Superior temporal gyrus (tissue), 1 donor: ENCODE measurements at regions not wholly inside any gene's neighbourhood (a gene's known extent, or its start where the extent isn't known, plus 50 kb on each side); places are given as distances from the start of the nearest gene placed in this dataset.
"Not testable (repeated sequence)": the region's sequence is repeated elsewhere in the genome, so short reads cannot be mapped to it uniquely, and the experiment has no call there.

Experiments used
- DNase-seq: peaks from one replicate; pipeline ENCODE4 v3.0.0-alpha.2; 2016; ENCODE audit errors: extremely low spot score

- DNase-seq, result peak; percentile 96
Measured at GRCh38 chr9:100714372-100715099, 136.7 kb downstream of the CAVIN4 start.

GRCh38 chr9:100715100-100715380, 137.2 kb downstream of the CAVIN4 start:
- peak; percentile 45 for DNase-seq

GRCh38 chr9:100718717-100719116, 140.8 kb downstream of the CAVIN4 start:
- DNase-seq, result no peak

- no peak for DNase-seq
Measured at GRCh38 chr9:100720922-100721321, 143.0 kb downstream of the CAVIN4 start.

GRCh38 chr9:100724886-100725285, 147.0 kb downstream of the CAVIN4 start:
- DNase-seq, result no peak

GRCh38 chr9:100725371-100725770, 147.5 kb downstream of the CAVIN4 start:
- DNase-seq, result no peak

GRCh38 chr9:100729336-100729895, 151.5 kb downstream of the CAVIN4 start:
- no peak for DNase-seq

GRCh38 chr9:100730086-100730485, 152.2 kb downstream of the CAVIN4 start:
- DNase-seq, result no peak

- no peak for DNase-seq
Measured at GRCh38 chr9:100731038-100731556, 153.2 kb downstream of the CAVIN4 start.

- no peak for DNase-seq
Measured at GRCh38 chr9:100731557-100731956, 153.7 kb downstream of the CAVIN4 start.

- no peak for DNase-seq
Measured at GRCh38 chr9:100739208-100739607, 161.3 kb downstream of the CAVIN4 start.

GRCh38 chr9:100739666-100740065, 161.8 kb downstream of the CAVIN4 start:
- DNase-seq, result no peak

GRCh38 chr9:100748930-100749329, 171.1 kb downstream of the CAVIN4 start:
- not testable (repeated sequence) for DNase-seq

- no peak for DNase-seq
Measured at GRCh38 chr9:100756217-100756616, 178.3 kb downstream of the CAVIN4 start.

GRCh38 chr9:100759215-100759614, 181.3 kb downstream of the CAVIN4 start:
- no peak for DNase-seq

- no peak for DNase-seq
Measured at GRCh38 chr9:100761276-100761802, 183.5 kb downstream of the CAVIN4 start.

- no peak for DNase-seq
Measured at GRCh38 chr9:100774326-100774725, 196.4 kb downstream of the CAVIN4 start.

GRCh38 chr9:100774962-100775361, 197.1 kb downstream of the CAVIN4 start:
- no peak for DNase-seq

GRCh38 chr9:100775912-100776311, 198.0 kb downstream of the CAVIN4 start:
- no peak for DNase-seq

GRCh38 chr9:100784755-100785154, 206.9 kb downstream of the CAVIN4 start:
- DNase-seq, result no peak

- no peak for DNase-seq
Measured at GRCh38 chr9:100785946-100786345, 208.1 kb downstream of the CAVIN4 start.

- no peak for DNase-seq
Measured at GRCh38 chr9:100794738-100795269, 216.9 kb downstream of the CAVIN4 start.

- no peak for DNase-seq
Measured at GRCh38 chr9:100803956-100804355, 224.6 kb upstream of the PLPPR1 start.
